EH (cell line): ENCODE measurements at regions not wholly inside any gene's neighbourhood (a gene's known extent, or its start where the extent isn't known, plus 50 kb on each side); places are given as distances from the start of the nearest gene placed in this dataset.

Experiments
- DNase-seq: peaks from one replicate; pipeline ENCODE4 v3.0.0-alpha.2; 2015; ENCODE audit warnings: low read depth

- DNase-seq = no peak
Measured at GRCh38 chr6:132244744-132245143, 156.5 kb downstream of the MOXD1 start.

GRCh38 chr6:132236744-132237143, 164.5 kb downstream of the MOXD1 start:
- DNase-seq = peak; percentile 92

GRCh38 chr6:132236281-132236680, 165.0 kb downstream of the MOXD1 start:
- peak; percentile 85 for DNase-seq

- peak; percentile 85 for DNase-seq
Measured at GRCh38 chr6:132235596-132236280, 165.5 kb downstream of the MOXD1 start.

- DNase-seq = peak; percentile 42
Measured at GRCh38 chr6:132234356-132234755, 166.9 kb downstream of the MOXD1 start.

GRCh38 chr6:132231121-132231884, 170.0 kb downstream of the MOXD1 start:
- no peak for DNase-seq

- DNase-seq = peak; percentile 74
Measured at GRCh38 chr6:132228894-132229293, 172.4 kb downstream of the MOXD1 start.

GRCh38 chr6:132227904-132228303, 173.4 kb downstream of the MOXD1 start:
- peak; percentile 88 for DNase-seq

- no peak for DNase-seq
Measured at GRCh38 chr6:132224943-132225342, 176.3 kb downstream of the MOXD1 start.

- no peak for DNase-seq
Measured at GRCh38 chr6:132220800-132221199, 180.5 kb downstream of the MOXD1 start.

GRCh38 chr6:132219901-132220300, 181.4 kb downstream of the MOXD1 start:
- peak; percentile 65 for DNase-seq

GRCh38 chr6:132218059-132218696, 183.1 kb downstream of the MOXD1 start:
- DNase-seq = peak; percentile 63

GRCh38 chr6:132215805-132216204, 185.5 kb downstream of the MOXD1 start:
- peak; percentile 62 for DNase-seq

- no peak for DNase-seq
Measured at GRCh38 chr6:132214716-132215115, 186.6 kb downstream of the MOXD1 start.

GRCh38 chr6:132213732-132214131, 187.5 kb downstream of the MOXD1 start:
- no peak for DNase-seq

GRCh38 chr6:132213191-132213590, 188.1 kb downstream of the MOXD1 start:
- no peak for DNase-seq

GRCh38 chr6:132210886-132211563, 190.2 kb downstream of the MOXD1 start:
- DNase-seq = peak; percentile 32

- peak; percentile 53 for DNase-seq
Measured at GRCh38 chr6:132209351-132209750, 191.9 kb downstream of the MOXD1 start.

GRCh38 chr6:132207991-132208390, 193.3 kb downstream of the MOXD1 start:
- DNase-seq = no peak

- DNase-seq = peak; percentile 60
Measured at GRCh38 chr6:132205946-132206345, 195.3 kb downstream of the MOXD1 start.

GRCh38 chr6:132204591-132204990, 196.7 kb downstream of the MOXD1 start:
- DNase-seq = peak; percentile 57

GRCh38 chr6:132202574-132202973, 198.7 kb downstream of the MOXD1 start:
- DNase-seq = peak; percentile 93
